ENCODE measurements at regions not wholly inside any gene's neighbourhood (a gene's known extent, or its start where the extent isn't known, plus 50 kb on each side); places are given as distances from the start of the nearest gene placed in this dataset.
"Not testable (repeated sequence)": the region's sequence is repeated elsewhere in the genome, so short reads cannot be mapped to it uniquely, and the experiment has no call there.

DNA sequence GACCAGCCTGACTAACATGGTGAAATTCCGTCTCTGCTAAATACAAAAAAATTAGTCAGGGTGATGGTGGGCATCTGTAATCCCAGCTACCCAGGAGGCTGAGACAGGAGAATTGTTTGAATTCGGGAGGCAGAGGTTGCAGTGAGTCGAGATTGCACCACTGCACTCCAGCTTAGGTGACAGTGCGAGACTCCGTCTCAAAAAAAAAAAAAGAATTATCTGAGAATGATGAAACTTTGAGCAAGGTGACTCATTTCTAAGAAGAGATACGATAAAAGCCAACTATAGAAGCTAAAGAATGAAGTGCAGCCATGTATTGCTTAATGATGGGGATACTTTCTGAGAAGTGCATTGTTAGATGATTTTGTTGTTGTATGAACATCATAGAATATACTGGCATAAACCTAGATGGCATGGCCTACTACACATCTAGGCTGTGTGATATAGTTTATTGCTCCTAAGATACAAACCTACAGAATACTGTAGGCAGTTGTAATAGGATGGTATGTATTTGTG lies 64.7 kb downstream of the SNRPE start:
- DNase-seq = no peak

DNA sequence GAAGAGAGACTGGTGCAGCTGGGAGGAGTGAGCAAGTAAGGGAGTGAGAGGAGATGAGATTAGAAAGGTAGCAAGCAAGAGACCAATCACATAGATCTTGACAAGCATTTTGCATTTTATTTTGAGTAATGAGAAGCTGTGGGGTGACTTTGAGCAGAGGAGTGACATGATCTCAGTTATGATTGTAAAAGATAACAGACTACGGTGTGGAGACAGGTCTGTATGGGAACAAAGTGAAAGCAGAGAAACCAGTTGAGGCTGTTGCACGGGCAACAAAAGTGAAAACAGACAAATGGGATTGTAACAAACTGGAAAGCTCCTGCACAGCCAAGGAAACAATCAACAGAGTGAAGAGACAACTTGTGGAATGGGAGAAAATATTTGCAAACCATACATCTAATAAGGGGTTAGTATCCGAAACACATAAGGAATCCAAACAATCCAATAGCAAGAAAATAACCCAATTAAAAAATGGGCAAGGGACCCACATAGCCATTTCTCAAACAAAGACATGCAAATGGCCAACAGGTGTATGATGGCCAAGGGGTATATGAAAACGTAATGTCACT lies 68.4 kb downstream of the SNRPE start:
- no peak for DNase-seq

DNA sequence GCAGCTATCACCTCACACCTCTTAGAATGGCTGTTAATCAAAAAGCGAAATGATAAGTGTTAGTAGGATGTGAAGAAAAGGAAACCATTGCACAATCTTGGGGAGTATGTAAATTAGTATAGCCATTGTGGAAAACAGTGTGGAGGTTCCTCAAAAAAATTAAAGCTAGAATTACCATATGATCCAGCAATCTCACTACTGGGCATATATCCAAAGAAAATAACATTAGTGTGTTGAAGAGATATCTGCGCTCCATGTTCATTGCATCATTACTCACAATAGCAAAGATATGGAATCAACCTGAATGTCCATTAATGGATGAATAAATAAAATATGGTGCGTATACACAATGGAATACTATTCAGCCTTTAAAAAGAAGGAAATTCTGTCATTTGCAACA lies 68.9 kb downstream of the SNRPE start:
- no peak for DNase-seq

DNA sequence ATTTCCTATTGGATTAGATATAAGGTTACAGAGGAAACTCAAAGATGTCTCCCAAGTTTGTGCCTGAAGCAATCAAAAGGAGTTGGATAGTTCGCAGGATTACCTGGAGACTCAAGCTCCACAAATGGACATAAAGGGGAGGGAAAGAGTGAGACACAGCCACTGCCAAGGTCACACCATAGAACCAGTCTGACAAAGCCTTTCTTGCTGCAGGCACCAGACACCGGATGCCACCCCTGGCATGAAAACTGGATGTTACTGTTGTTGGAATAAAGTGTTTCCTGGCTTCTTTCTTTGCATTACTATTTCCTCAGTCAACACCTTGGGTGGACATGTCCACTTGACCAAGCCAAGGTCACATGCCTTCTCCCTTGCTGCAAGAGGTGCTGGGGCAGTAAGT lies 70.6 kb downstream of the SNRPE start:
- DNase-seq = no peak

DNA sequence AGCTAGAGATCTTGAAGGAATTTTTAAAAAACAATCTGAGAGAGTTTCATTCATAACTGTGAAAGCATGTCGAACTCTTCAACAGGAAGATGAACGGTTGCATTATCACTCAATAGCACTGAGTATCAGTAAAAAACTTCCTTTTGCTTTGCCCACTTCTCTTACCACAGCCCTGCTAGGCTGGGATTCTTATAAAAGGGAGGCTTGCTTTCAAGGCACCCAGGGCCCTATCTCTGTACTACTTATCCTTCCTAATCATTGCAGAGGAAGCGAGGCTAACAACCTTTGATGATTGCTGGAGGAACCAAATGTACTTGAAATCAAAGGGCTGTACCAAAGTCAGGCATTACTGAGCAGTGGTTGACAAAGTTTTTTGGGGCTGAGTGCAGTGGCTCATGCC lies 71.2 kb downstream of the SNRPE start:
- DNase-seq = no peak

DNA sequence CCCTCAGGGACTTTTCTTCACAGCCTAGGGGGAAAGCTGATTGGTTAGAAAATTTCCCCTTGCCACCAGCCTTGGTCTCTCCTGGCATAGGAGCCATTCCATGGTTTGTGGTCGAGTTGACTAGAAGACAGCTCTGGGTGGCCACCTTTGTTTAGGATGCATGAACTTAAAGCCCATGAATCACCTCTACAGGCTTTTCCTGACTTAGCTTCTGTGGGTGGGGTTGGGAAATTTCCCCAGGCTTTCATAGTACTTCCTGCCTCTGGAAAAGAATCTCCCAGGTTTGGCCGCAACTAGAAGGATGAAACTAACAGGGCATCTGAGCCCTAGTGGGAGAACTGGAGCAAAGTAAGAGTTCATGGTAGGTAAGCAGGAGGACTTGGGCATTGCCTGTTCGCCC lies 72.6 kb downstream of the SNRPE start:
- no peak for DNase-seq

DNA sequence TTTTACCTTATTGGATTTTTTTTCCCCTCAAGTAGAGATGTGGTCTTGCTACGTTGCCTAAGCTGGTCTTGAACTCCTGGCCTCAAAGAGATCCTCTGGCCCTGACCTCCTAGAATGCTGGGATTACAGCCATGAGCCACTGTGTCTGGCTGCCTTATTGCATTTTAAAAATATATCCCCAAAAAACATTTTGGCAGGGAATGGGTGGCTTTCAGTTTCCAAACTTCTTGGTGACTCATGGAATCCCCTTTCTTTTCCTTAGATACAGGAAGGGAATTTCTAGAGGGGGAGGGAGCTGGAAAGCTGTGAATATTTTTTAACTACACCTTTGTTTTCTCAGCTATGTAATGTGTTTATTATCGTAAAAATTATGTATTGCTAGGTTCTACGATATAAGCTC lies 73.3 kb downstream of the SNRPE start:
- DNase-seq = no peak

DNA sequence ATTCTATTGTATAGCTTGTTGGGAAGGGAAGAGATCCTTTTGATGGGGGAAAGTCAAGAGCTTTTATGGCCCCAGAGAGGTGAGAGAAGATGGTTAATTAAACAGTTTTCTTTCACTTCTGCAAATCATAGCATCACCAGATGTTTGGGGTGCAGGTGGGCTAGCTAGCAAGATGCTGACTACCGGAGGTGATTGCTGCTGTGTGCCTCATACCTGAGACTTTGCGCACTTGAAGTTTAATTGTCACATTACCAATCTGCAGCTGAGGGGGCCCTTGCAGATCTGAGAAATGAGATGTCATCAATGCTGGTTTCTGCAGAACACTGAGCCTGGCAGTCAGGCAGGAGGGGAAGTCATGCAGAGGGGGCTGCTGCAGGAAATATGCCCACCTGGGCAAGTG lies 73.9 kb downstream of the SNRPE start:
- DNase-seq = no peak

DNA sequence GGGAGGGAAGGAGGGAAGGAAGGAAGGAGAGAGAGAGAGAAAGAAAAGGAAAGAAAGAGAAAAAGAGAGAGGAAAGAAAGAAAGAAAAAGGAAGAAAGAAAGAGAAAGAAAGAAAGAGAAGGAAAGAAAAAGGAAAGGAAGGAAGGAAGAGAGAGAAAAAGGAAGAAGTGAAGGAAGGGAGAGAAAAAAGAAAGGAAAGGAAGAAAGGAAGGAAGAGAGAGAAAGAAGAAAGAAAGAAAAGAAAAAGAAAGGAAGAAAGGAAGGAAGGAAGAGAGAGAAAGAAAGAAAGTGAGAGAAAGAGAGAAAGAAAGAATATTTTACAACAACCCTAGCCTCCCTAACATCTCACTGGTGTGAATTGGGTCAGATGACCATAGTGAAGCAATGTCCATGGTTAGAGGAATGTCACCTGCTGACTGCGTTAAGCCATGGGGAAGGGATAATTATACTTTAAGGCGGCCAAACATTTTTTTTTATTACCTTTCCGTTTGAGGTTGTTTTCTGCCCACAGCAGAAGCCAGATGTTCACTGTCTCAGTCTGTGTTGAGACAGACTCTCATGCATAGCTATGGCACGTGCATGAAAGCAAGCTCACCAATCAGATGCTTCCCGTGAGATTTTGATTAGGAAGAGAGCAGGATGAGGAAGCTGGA lies 76.4 kb downstream of the SNRPE start:
- DNase-seq = no peak

DNA sequence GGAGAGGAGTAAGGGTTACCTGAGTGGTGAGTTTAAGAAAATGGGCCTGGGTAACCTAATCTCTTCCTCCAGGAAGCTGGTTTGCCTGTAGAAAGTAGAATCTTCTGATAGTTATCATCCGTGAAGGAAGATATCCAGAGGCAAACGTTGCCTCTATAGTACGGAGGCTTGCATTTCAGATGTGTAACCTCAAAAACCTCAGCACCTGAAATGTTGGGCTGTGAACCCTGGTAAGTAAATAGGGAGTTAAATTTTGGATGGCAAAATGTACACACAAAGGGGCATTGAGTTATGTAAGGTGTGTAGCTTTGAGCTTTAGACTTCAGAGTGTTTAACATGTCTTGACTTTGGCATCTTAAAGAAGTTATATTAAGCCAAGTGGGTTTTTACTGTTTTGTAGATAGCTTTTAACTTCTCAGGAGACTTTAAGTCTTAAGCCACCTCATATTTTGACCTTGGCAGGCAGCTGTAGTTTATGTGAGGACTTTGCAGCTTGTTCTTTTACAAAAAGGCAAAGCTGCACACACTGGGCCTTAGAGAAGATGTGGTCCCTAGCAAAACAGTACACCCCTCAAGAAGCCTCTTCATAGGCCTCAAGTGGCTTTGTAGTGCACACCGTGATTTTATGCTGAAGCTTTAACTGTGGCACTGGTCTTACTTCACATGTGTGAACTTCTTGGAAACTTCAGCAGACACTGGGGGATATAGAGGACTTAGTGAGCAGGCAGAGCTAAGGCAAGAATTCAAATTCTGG lies 83.4 kb downstream of the SNRPE start:
- DNase-seq = no peak

DNA sequence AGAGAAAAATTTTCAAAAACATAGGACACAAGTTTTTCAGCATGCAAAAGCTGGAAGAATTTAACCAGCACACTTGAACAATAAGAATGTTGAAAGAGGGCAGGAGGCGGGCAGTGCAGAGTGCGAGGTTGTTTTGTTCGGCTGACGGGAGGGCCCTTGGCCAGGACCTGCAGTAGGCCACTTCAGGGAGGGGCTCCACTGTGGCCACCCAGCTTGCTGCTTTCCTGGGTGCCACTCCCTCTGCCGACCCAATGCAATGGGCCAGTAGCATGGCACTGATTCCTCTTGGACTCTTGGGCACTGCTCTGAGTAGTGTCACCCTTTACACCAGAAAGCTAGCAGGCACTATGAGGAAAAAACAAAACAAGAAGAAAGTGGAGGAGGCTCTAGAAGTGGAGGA lies 92.9 kb downstream of the SNRPE start:
- DNase-seq = no peak

DNA sequence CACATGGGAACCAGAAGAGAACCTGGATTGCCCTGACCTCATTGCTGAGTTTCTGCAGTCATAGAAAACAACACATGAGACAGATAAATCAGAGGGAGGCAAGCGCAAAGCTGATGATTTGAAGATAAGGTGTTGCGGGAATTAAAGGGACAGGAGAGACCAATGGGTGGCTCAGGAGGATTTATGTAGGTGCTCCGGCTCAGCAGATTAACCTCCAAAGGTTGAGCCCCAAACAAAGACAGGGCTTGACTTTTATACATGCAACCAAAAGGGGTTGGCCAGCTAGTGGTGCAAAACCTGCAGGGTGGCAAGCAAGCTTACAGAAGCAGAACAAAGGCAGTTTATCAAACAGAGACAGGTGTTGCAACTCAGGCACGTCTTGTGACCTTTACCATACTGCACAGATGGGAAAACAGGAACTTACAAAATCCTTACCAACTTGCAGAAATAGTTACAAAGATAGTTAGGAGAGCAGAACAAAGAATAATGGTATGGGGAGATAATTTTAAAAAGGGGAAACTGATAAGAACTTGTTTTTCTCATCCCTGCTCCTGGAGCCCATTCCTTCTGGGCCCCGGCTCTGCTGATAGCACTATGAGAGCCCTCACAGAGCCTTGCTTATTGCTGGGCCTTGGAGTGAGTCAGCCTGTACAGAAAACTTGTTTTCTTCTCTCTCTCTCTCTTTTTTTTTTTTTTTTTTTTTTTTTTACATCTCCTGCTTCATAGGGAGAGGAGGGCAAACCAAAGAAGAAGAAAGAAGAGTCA lies 93.6 kb downstream of the SNRPE start:
- DNase-seq = peak; percentile 17

DNA sequence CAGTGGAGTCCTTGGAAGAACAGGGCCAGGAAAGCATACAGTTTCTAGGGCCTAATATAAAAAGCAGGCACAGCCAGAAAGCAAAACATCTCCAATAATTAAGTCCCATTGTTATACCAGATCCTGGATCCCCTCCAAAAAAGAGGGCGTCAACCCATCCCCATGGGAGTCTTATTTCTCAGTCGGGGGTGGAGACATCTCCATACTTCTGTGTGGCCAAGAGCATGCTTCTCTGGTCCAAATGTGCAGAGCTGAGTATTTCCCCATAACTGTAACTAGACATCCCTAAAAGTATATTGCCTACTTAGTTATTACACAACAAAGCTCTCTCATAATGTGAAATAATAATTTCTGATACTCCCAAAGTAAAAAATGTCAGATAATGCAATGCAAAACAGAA lies 104.2 kb upstream of the SOX13 start:
- no peak for DNase-seq

DNA sequence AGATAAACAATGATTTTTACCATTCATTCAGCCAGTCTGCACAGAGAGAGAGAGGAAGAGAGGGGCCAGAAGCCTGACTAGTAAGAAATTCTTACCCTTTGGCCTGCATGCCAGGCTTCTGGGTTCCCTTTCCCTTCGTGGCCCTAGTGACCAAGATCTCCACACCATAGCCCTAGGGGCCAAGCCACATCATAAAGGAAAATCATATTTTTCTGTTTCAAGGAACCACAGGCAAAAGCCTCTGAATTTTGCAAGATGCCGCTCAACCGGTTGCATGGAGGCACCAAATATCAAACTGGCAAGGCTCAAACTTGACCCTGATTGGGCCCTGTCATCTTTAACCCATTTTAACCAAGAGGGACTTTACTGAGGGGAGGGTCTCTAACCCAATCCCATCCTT lies 103.1 kb upstream of the SOX13 start:
- no peak for DNase-seq

DNA sequence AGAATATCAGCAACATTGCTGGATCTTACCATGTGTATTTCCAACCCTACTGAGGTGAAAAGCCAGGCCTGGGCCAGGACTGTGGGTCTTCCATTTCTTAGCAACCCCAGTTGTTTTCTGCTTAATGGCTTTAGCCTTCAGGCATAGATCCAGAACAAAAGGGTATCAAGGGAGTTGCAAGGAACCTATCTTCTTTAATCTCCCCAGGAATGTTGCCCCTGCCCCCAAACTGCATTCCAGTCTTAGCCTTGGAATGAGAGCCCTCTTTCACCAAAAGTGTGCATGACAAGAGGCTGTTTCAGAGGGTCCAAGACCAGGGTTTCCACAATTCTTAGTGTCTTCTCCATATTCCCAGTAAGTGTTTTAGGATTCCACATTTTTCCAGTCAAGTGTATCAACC lies 87.9 kb upstream of the SOX13 start:
- DNase-seq = no peak

DNA sequence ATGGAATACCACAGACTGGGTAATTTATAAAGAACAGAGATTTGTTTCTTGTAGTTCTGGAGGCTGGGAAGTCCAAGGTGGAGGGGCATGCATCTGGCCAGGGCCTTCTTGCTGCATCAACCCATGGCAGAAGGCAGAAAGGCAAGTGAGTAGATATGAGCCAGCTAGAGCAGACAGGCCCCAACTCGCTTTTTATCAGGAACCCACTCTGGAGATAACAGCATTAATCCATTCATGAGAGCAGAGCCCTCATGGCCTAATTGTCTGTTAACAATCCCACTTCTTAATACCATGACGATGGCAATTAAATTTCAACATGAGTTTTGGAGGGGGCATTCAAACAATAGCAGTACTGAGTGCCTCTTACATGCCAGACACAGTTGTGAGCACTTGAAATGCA lies 87.2 kb upstream of the SOX13 start:
- no peak for DNase-seq

DNA sequence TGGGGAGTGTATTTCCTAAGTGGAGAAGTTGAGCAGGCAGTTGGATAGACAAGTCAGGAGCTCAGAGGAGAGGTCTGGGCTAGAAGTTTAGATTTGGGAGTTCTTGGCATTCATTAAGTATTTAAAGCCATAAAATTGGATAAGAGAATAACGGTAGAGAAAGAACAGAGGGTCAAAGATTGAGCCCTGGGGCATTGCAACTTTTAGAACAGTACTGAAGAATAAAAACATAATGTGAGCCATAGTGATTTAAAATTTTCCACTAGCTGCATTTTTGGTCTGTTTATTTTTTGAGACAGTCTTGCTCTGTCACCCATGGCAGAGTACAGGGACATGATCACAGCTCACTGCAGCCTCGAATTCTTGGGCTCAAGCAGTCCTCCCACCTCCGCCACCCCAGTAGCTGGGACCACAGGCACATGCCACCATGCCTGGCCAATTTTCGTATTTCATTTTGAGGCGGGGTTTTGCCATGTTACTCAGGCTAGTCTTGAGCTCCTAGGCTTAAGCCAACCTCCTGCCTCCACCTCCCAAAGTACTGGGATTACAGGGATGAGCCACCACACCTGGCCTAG lies 85.9 kb upstream of the SOX13 start:
- DNase-seq = no peak

DNA sequence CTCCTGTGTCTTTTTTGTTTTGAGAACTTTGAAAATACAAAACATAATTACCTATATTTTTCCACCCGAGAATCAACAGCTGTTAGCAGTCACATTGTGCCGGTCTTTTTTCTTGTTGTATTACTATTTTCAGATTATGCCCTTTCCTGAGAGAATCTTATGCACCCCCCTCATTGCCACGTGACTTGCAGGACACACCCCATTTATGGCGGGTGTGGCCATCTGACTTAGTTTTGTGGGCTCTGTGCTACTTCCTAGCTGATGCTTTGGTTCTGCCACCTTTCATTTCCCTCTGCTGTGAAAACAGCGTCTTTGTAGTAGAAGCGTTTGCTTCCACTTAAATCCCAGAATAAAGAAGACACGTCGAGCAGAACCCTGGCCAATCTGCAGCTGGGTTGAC lies 82.8 kb upstream of the SOX13 start:
- DNase-seq = no peak

DNA sequence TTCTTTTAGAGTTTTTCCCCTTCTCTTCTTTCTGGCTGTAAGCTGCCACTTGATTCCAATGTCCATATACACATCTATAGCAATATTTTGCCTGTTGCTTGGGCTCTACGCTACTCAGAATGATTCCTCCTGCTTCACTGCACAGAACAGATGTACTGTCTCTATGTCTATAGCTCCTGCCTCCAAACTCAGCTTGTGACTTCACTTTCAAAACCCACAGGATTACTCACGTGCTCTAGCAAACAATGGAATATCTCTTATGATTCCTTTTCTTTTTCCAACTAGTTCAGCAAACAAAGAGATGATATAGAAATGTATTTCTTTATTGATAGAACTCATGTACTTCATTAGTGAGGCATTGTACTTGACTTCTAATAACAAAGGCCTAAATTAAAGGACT lies 80.5 kb upstream of the SOX13 start:
- no peak for DNase-seq

DNA sequence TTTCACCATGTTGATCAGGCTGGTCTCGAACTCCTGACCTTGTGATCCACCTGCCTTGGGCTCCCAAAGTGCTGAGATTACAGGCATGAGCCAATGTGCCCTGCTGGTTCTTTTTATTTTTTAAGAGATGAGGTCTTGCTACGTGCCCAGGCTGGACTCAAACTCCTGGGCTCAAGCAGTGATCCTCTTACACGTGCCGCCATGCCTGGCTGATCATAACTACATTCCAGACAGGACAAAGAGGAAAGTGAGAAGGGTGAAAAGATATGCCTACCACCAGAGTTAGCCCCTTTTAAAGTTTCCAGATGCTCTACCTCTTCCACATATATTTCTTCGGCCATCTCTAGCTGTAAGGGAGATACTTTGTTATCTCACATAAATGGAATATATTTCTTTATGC lies 79.7 kb upstream of the SOX13 start:
- no peak for DNase-seq

DNA sequence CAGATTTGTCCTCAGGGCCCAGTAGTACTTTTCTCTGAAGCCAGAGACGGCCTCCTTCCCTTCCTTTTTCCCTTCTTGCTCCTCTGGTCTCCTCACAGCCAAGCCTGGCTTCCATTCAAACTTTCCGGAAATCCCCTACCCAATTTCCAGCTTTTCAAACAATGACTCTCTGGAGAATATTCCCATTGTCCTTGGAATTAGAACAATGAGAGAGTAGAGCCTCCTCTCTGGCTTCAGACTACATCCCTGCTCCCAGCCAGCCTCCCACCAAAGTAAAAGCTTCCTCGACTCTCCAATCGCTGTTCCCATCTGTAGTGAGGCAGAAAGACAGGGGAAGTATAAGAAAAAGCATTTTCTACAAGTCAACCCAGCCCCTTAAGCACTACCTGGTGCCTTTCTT lies 77.7 kb upstream of the SOX13 start:
- peak; percentile 46 for DNase-seq

DNA sequence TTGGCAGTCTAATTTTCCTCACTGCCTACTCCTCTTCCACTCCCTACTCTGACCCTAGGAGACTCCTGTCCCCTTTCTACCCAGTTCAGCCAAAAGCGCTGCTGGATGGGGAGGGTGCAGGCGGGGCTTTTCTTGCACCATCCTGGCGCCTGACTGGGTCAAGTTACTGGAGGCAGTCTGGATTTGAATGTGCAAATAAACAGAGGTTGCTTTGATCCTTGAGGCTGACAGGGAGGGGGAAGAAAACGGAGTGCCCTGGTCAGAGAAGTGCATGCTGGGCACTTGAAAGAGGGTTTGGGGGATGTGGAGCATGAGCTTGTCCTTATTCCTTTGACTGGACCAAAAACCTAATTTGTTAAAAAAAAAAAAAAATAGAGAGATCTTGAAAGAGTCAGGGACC lies 76.8 kb upstream of the SOX13 start:
- no peak for DNase-seq

DNA sequence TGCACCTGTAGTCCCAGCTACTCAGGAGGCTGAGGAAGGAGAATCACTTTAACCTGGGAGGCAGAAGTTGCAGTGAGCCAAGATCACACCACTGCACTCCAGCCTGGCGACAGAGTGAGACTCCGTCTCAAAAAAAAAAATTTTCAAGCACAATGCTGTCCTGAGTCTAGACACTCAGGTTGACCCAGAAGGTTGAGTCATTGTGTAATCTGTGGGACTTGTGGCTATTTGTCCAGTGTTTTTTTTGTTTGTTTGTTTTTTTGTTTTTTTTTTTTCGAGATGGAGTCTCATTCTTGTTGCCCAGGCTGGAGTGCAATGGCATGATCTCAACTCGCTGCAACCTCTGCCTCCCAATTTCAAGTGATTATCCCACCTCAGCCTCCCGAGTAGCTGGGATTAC lies 74.3 kb upstream of the SOX13 start:
- DNase-seq = not testable (repeated sequence)
